ENCODE measurements at regions not wholly inside any gene's neighbourhood (a gene's known extent, or its start where the extent isn't known, plus 50 kb on each side); places are given as distances from the start of the nearest gene placed in this dataset.

DNA sequence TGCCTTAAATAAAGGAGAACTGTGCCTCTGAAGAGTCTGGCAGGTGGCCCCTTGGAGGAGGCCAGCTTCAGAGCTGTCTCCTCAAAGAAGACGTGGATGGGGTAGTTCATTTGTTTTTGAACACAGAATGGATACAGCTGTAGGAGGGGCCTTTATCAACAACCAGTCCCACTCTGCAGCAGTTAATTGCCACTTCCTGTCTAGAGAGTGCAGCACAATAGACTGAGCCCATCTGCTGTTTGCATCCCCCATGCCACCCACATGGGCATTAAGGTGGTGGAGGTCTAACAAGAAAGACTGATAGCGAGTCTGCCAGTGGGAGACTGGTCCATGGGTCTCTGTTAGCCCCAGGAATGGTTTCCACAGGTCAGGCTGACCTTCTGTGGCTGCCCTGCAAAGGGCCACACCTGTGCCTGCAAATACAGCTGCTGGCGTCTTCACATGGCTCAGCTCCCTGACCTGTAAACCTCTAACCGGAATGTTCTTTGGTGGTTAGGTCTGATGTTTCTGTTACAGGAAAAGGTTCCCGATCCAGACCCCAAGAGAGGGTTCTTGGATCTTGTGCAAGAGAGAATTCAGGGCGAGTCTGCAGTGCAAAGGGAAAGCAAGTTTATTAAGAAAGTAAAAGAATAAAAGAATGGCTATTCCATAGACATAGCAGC is 153.3 kb upstream of the ITGA6 start:
- no peaks in the 10 kb centered on the region for H3F3A ChIP-seq (ENCODE audit: control insufficient read depth, insufficient read depth)
- H4K20me1 ChIP-seq (ENCODE audit: control insufficient read depth, insufficient read depth, low read depth, low read length) = no peaks in the 10 kb centered on the region
- no peaks in the 10 kb centered on the region; the same call in 1 of the 2 replicates for H3K9me3 ChIP-seq (ENCODE audit: control insufficient read depth, insufficient read depth, low read length)
- peaks cover 4% of the 10 kb centered on the region for H3K4me1 ChIP-seq (ENCODE audit: control insufficient read depth, low read length)
- H3K36me3 ChIP-seq (ENCODE audit: control insufficient read depth, low read length) = no peaks in the 10 kb centered on the region
- no peaks in the 10 kb centered on the region for H3K9me2 ChIP-seq (replicated peaks; ENCODE audit: control insufficient read depth, low read length)
- no peaks in the 10 kb centered on the region for H3K79me2 ChIP-seq (ENCODE audit: control insufficient read depth, low read length)
- H3K27me3 ChIP-seq (ENCODE audit: control insufficient read depth, low read length) = peaks cover 4% of the 10 kb centered on the region; the same call in 1 of the 2 replicates
- no peak overlapping the region for H3K4me3 ChIP-seq (ENCODE audit: low read length)
- no peak for TF ChIP-seq EZH2phosphoT487 (IDR thresholded peaks at IDR 0.05; ENCODE audit: borderline replicate concordance, low read length)
- TF ChIP-seq, protein P1, sequence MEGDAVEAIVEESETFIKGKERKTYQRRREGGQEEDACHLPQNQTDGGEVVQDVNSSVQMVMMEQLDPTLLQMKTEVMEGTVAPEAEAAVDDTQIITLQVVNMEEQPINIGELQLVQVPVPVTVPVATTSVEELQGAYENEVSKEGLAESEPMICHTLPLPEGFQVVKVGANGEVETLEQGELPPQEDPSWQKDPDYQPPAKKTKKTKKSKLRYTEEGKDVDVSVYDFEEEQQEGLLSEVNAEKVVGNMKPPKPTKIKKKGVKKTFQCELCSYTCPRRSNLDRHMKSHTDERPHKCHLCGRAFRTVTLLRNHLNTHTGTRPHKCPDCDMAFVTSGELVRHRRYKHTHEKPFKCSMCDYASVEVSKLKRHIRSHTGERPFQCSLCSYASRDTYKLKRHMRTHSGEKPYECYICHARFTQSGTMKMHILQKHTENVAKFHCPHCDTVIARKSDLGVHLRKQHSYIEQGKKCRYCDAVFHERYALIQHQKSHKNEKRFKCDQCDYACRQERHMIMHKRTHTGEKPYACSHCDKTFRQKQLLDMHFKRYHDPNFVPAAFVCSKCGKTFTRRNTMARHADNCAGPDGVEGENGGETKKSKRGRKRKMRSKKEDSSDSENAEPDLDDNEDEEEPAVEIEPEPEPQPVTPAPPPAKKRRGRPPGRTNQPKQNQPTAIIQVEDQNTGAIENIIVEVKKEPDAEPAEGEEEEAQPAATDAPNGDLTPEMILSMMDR (IDR thresholded peaks at IDR 0.05; ENCODE audit: low read depth, low read length, poor library complexity, severe bottlenecking) = no peak
- no peak overlapping the region for H3K27ac ChIP-seq (ENCODE audit: low read depth, low read length)
- no peak overlapping the region for H3K4me2 ChIP-seq (ENCODE audit: low read length)

DNA sequence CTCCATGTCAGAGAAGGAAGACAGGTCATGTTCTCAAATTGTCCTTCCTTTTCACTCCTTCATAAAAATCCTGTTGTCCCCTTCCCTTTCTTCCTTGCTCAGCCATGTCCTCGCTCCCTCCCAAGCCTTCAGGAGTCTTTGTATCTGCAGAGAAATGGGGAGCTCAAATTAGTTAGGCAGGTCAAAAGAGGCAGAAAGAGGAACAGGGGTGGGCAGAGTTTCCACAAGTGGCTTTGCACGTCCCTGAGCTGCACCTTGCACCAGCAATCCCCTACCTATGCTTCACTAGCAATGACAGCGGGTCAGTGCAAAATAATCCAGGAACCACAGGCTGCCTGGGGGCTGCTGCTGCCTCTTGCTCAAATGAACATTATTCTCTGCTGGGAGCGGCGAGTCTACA is 152.1 kb upstream of the ITGA6 start:
- Histone ChIP-seq H3K4me3 (ENCODE audit: low read length) (no peak overlapping the region), H3K9me2 (replicated peaks; ENCODE audit: control insufficient read depth, low read length) (no peaks in the 10 kb centered on the region), H3K27me3 (ENCODE audit: control insufficient read depth, low read length) (peaks cover 4% of the 10 kb centered on the region; the same call in 1 of the 2 replicates), H3K36me3 (ENCODE audit: control insufficient read depth, low read length) (no peaks in the 10 kb centered on the region), H3K4me2 (ENCODE audit: low read length) (no peak overlapping the region), H3K4me1 (ENCODE audit: control insufficient read depth, low read length) (peaks cover 16% of the 10 kb centered on the region), H3F3A (ENCODE audit: control insufficient read depth, insufficient read depth) (no peaks in the 10 kb centered on the region), H3K9me3 (ENCODE audit: control insufficient read depth, insufficient read depth, low read length) (no peaks in the 10 kb centered on the region; the same call in 1 of the 2 replicates), H4K20me1 (ENCODE audit: control insufficient read depth, insufficient read depth, low read depth, low read length) (no peaks in the 10 kb centered on the region), H3K27ac (ENCODE audit: low read depth, low read length) (no peak overlapping the region), H3K79me2 (ENCODE audit: control insufficient read depth, low read length) (no peaks in the 10 kb centered on the region)
- TF ChIP-seq EZH2phosphoT487 (IDR thresholded peaks at IDR 0.05; ENCODE audit: borderline replicate concordance, low read length) = no peak
- TF ChIP-seq, protein P1 (IDR thresholded peaks at IDR 0.05; ENCODE audit: low read depth, low read length, poor library complexity, severe bottlenecking) = no peak

DNA sequence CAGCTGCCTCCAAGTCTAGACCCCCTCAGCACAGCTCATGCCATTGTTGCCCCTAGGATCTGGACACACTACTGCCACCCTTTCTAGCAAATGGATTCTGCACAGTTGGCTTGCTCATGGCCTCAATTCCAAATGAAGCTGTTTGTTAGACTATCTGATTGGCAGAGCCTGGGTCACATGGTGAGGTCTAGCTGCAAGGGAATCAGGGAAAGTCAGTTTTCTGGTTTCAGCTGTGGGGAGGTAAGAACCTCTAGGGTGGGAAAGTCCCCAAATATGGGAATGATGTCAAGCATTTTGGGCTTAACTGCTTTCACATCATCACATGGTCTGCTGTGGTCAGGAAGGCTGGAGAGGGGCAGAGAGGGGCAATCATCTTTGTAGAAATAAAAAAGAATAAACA is 150.4 kb upstream of the ITGA6 start:
- no peaks in the 10 kb centered on the region for H4K20me1 ChIP-seq (ENCODE audit: control insufficient read depth, insufficient read depth, low read depth, low read length)
- no peaks in the 10 kb centered on the region for H3K36me3 ChIP-seq (ENCODE audit: control insufficient read depth, low read length)
- H3K27me3 ChIP-seq (ENCODE audit: control insufficient read depth, low read length) = peaks cover 4% of the 10 kb centered on the region; the same call in 1 of the 2 replicates
- H3K4me2 ChIP-seq (ENCODE audit: low read length) = no peak overlapping the region
- H3F3A ChIP-seq (ENCODE audit: control insufficient read depth, insufficient read depth) = no peaks in the 10 kb centered on the region
- no peak overlapping the region for H3K27ac ChIP-seq (ENCODE audit: low read depth, low read length)
- no peak overlapping the region for H3K4me3 ChIP-seq (ENCODE audit: low read length)
- H3K9me2 ChIP-seq (replicated peaks; ENCODE audit: control insufficient read depth, low read length) = no peaks in the 10 kb centered on the region
- no peaks in the 10 kb centered on the region; the same call in 1 of the 2 replicates for H3K9me3 ChIP-seq (ENCODE audit: control insufficient read depth, insufficient read depth, low read length)
- no peak for TF ChIP-seq EZH2phosphoT487 (IDR thresholded peaks at IDR 0.05; ENCODE audit: borderline replicate concordance, low read length)
- peaks cover 30% of the 10 kb centered on the region for H3K4me1 ChIP-seq (ENCODE audit: control insufficient read depth, low read length)
- no peaks in the 10 kb centered on the region for H3K79me2 ChIP-seq (ENCODE audit: control insufficient read depth, low read length)

DNA sequence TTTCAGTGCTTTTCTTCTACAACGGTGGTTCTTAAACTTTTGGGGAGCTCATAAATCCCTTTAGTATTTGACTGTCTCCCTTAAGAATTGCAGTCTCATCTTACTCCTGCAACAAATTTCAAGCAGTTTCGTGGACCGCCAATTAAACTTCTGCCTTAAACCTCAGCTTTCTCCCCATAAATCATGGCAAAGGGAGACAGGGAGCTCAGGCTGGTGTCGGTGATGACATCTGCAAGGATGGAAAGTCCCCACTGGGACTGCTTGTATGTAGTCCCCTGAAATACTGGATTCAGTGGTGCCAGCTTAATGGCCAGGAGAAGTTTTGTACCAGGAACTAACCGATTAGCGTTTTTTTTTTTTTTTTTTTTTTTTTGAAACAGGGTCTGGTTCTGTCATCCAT is 148.7 kb upstream of the ITGA6 start:
- Histone ChIP-seq H4K20me1 (ENCODE audit: control insufficient read depth, insufficient read depth, low read depth, low read length) (no peaks in the 10 kb centered on the region), H3K27ac (ENCODE audit: low read depth, low read length) (no peak overlapping the region; the same call in 1 of the 2 replicates), H3K4me3 (ENCODE audit: low read length) (no peak overlapping the region), H3K36me3 (ENCODE audit: control insufficient read depth, low read length) (no peaks in the 10 kb centered on the region), H3F3A (ENCODE audit: control insufficient read depth, insufficient read depth) (no peaks in the 10 kb centered on the region), H3K79me2 (ENCODE audit: control insufficient read depth, low read length) (no peaks in the 10 kb centered on the region), H3K9me2 (replicated peaks; ENCODE audit: control insufficient read depth, low read length) (no peaks in the 10 kb centered on the region), H3K4me2 (ENCODE audit: low read length) (no peak overlapping the region), H3K9me3 (ENCODE audit: control insufficient read depth, insufficient read depth, low read length) (no peaks in the 10 kb centered on the region; the same call in 1 of the 2 replicates), H3K4me1 (ENCODE audit: control insufficient read depth, low read length) (peaks cover 30% of the 10 kb centered on the region), H3K27me3 (ENCODE audit: control insufficient read depth, low read length) (peaks cover 4% of the 10 kb centered on the region; the same call in 1 of the 2 replicates)
- no peak for TF ChIP-seq EZH2phosphoT487 (IDR thresholded peaks at IDR 0.05; ENCODE audit: borderline replicate concordance, low read length)
- TF ChIP-seq, protein P1 (IDR thresholded peaks at IDR 0.05; ENCODE audit: low read depth, low read length, poor library complexity, severe bottlenecking) = no peak
